GM10266 (cell line): ENCODE measurements at regions not wholly inside any gene's neighbourhood (a gene's known extent, or its start where the extent isn't known, plus 50 kb on each side); places are given as distances from the start of the nearest gene placed in this dataset.

Source experiments
- DNase-seq: peaks from one replicate; pipeline ENCODE4 v3.0.0; 2012; ENCODE audit errors: extremely low spot score
- CTCF ChIP-seq: IDR thresholded peaks from 2 replicates; pipeline ENCODE4 v1.5.1; 2012; ENCODE audit warnings: mild to moderate bottlenecking, low read depth; ENCODE audit not compliant: control insufficient read depth, insufficient read depth; ENCODE audit errors: missing control alignments

DNA sequence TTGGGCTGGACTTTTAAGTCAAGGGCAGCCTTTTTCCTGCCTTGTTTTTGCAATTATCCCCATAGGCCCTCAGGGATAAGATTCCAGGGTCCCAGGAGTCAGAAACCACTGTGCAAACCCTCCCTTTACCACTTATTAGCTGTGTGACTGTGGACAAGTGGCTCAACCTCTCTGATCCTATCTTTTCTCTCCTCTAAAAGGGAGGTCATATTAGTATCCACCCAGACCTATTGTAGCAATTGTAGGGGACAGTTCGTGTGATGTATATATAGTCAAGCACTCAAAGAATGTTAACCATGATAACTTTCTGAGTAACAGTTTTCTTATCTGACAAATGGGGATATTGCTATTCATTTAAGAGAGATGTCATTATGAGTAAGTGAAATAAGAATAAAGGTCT is 68.2 kb downstream of the IRX5 start:
- no peak for DNase-seq
- TF ChIP-seq CTCF, result no peak

GRCh38 chr16:54999481-54999880 is 68.8 kb downstream of the IRX5 start:
- TF ChIP-seq CTCF, result no peak
- no peak for DNase-seq

- DNase-seq, result no peak
- no peak for TF ChIP-seq CTCF
These were observed 69.9 kb downstream of the IRX5 start for GRCh38 chr16:55000595-55000994.

DNA sequence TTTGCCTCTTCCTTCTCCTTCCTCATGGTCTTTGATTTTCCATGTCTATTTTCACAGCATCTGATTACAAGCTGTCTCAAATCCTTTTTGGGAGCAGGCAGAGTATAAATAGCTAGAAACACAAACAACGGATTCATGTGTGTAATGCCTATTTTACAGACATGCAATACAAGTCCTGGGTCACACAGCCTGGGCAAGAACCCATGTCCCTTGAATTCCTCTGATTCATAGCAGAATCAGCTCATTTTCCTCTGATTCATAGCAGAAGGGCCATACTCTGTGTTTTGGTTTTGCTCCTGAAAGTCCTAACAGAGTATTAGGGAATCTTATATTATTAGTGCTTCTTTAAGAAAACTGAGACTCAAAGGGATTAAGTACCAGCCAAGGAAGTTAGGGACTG is 71.3 kb downstream of the IRX5 start:
- TF ChIP-seq CTCF, result no peak
- no peak for DNase-seq

GRCh38 chr16:55002419-55002818 is 71.8 kb downstream of the IRX5 start:
- DNase-seq, result no peak
- TF ChIP-seq CTCF, result no peak

GRCh38 chr16:55003306-55003705 is 72.6 kb downstream of the IRX5 start:
- no peak for DNase-seq
- TF ChIP-seq CTCF, result no peak

DNA sequence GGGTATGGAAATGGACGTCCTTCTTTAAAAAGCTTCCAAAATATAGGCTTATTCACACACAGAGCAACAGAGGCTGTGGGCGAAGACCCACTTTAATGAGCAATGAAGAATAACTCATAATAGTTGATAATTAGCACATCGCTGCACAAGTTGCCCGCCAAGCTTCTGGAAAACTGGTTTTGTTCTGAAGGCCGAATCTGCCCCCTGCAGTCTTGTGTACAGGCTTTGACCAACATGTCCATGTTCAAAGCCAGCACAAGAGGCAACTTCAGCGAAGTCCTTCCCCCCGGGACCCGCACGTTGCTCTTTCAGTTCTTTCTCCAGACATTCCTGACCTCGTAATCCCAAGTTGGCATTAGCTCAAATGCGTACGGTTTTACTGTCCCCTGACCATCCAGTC is 73.3 kb downstream of the IRX5 start:
- TF ChIP-seq CTCF, result no peak
- DNase-seq, result no peak
